Occipital lobe (tissue), 1 donor: ENCODE measurements at regions not wholly inside any gene's neighbourhood (a gene's known extent, or its start where the extent isn't known, plus 50 kb on each side); places are given as distances from the start of the nearest gene placed in this dataset.
"Not testable (repeated sequence)": the region's sequence is repeated elsewhere in the genome, so short reads cannot be mapped to it uniquely, and the experiment has no call there.

Source experiments
- DNase-seq: peaks from one replicate; lab custom pipeline; 2025; lab: John Stamatoyannopoulos, UW

- no peak for DNase-seq
These were observed 171.8 kb upstream of the WSCD1 start for GRCh38 chr17:5898406-5898805.

GRCh38 chr17:5899496-5900195 lies 170.5 kb upstream of the WSCD1 start:
- no peak for DNase-seq

GRCh38 chr17:5901731-5902130 lies 168.4 kb upstream of the WSCD1 start:
- no peak for DNase-seq

- DNase-seq, result no peak
These were observed 167.7 kb upstream of the WSCD1 start for GRCh38 chr17:5902181-5903140.

- no peak for DNase-seq
These were observed 158.3 kb upstream of the WSCD1 start for GRCh38 chr17:5911919-5912318.

- peak; percentile 53 for DNase-seq
These were observed 157.1 kb upstream of the WSCD1 start for GRCh38 chr17:5913032-5913531.

GRCh38 chr17:5913641-5914040 lies 156.5 kb upstream of the WSCD1 start:
- no peak for DNase-seq

GRCh38 chr17:5915337-5915736 lies 154.8 kb upstream of the WSCD1 start:
- DNase-seq, result no peak

GRCh38 chr17:5919089-5919488 lies 151.1 kb upstream of the WSCD1 start:
- DNase-seq, result no peak

GRCh38 chr17:5921512-5922282 lies 148.5 kb upstream of the WSCD1 start:
- DNase-seq, result no peak

GRCh38 chr17:5922476-5922875 lies 147.7 kb upstream of the WSCD1 start:
- DNase-seq, result no peak

GRCh38 chr17:5929721-5930120 lies 140.5 kb upstream of the WSCD1 start:
- no peak for DNase-seq

GRCh38 chr17:5930555-5930954 lies 139.6 kb upstream of the WSCD1 start:
- not testable (repeated sequence) for DNase-seq

- DNase-seq, result peak; percentile 18
These were observed 138.6 kb upstream of the WSCD1 start for GRCh38 chr17:5931616-5932015.

GRCh38 chr17:5933430-5933829 lies 136.7 kb upstream of the WSCD1 start:
- no peak for DNase-seq

GRCh38 chr17:5941258-5941657 lies 128.9 kb upstream of the WSCD1 start:
- no peak for DNase-seq

GRCh38 chr17:5942687-5943086 lies 127.5 kb upstream of the WSCD1 start:
- DNase-seq, result no peak

- DNase-seq, result no peak
These were observed 126.9 kb upstream of the WSCD1 start for GRCh38 chr17:5943232-5943631.

- no peak for DNase-seq
These were observed 126.2 kb upstream of the WSCD1 start for GRCh38 chr17:5943982-5944381.

- DNase-seq, result no peak
These were observed 122.4 kb upstream of the WSCD1 start for GRCh38 chr17:5947701-5948180.

GRCh38 chr17:5948811-5949210 lies 121.4 kb upstream of the WSCD1 start:
- no peak for DNase-seq

GRCh38 chr17:5950878-5951277 lies 119.3 kb upstream of the WSCD1 start:
- no peak for DNase-seq
